HCEC 1CT (cell line): ENCODE measurements at regions not wholly inside any gene's neighbourhood (a gene's known extent, or its start where the extent isn't known, plus 50 kb on each side); places are given as distances from the start of the nearest gene placed in this dataset.

Experiments
- DNase-seq: peaks from one replicate; pipeline ENCODE4 v3.0.0-alpha.2; 2017

DNA sequence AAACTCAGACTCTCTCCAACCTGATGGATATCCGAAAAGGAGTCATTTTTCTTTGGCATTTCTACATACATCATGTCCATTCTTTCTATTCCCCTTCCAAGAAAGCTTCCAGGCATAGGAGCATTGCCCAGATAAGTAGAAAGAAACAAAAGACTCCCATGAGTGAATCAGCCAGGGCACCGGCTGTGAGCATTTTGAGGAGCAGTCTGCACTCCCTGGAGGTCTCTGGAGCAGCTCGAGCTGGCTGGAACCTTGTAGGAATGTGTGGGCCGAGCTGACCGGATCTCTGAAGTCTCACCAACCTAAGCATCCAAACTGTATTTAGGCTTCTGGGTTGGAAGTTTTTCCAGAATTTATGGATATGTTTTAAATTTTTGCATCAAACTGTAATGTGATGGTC, 161.4 kb upstream of the TRPC7 start:
- DNase-seq = no peak

DNA sequence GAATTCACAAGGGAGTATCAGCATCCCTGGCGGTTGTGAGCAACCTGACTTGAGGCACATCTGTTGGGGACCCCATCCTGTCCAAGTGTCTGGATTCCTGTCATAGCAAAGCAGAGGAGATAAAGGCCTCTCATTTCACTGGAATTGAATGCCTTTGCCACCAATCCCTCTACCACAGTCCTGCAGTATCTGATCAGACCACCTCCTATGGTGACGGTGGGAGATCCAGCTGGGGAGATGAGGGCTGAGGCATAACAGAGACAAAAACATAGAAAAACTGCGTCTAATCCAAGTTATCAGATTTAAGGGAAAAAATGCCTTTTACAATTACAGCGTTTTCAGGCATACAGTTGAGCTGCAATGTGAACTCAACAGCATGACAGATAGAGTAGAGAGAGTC, 160.7 kb upstream of the TRPC7 start:
- no peak for DNase-seq

DNA sequence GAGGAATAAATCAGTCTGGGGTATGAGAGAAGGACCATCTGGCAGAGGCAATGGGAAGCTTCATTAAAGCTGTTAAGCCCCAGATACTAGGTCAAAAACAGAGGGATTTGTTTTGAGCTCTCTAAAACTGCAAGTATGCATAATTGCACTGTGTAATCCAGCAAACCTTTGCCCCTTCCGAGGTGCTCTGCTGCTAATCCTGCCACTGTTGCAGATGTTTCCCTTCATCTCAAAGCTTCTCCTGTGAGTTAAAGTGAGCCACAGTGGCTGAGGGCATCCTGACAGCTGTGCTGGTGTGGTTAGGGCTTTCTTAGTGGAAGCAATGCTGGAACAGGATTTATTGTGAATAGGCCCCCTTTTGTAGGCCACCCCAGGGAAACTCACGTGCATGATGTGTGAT, 160.3 kb upstream of the TRPC7 start:
- DNase-seq = no peak

DNA sequence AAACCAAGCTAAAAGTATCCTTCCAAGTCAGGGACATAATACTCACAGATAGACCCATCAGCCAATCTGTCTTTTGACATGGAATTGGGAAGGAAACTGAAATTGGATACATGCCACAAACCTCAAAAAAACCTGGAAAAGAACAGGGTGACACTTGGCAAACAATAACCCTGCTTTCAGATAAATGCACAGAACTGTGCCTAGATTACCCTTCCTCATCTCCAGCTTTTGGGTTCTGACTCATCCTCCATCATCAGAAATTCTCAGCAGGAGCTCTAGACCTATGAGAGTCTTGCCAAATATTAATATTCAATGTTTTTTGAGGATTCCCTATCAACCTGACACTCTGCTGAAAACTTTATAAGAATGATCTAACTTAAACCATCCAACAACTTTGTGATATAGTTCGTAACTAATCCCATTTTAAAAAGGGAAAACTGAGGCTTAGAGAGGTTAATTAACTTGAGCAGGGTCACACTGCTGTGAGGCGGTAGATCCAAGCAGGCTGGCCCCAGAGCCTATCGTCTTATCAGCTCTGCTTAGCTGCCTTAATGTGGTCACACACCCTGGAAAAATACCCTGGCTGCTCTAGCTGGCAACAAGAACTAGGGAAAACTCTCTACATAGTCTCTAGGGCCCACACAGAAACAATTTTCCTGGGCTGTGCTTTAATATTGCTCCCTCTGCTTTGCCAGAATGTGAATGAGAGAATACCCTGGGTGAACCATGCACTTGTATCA, 157.0 kb upstream of the TRPC7 start:
- no peak for DNase-seq

DNA sequence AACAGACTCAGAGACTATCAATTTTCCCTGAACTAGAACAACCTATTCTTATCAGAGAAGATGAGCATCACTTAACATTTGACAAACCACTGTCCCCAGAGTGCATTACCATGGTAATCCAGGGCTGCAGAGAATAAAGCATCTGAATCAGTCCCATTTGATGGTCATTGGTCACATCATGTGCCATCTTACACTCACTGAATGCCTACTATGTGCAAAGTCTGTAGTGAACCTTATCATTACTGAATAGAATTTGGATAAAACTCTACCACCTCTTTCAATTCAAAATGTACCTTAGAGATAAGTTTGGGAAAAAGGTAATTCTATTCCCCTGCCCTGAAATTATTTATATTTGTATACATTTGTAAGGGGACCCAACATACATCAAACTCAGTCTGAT, 156.4 kb upstream of the TRPC7 start:
- DNase-seq = no peak

DNA sequence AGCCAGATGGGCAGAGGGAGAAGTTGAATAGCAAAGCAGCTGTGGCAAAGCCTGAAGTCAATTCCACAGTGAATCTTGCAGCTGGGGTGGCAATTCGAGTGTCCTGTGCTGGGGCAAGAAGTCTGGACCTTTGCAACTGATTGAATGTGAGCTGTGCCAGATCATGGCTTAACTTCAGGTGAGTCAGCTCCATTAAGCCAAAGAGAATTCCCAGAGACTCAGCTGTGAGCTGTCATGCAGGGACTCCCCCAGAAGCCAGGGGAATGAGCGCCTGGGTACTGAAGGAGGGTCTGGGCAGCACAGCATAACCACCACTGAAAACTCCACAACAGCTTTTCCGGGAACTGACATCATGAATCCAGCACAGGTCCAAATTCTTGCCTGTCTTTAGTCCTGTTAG, 153.5 kb upstream of the TRPC7 start:
- no peak for DNase-seq

DNA sequence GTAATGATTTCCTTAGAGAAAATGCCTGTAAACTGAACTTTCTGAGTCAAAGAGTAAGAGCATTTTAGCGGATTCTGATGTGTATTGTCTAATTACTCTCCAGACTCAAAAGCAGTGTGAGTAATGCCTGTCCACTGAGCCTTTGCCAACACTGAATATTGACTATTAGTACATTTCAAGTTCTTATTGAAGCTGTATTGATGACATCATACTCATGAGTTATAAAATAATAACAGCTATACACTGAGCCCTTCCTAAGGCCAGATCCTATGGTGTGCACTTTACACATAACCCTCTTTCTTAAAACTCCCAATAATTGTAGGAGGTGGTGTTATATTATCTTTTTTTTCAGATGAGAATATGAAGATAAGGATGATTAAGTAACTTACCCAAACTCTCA, 152.8 kb upstream of the TRPC7 start:
- DNase-seq = no peak

DNA sequence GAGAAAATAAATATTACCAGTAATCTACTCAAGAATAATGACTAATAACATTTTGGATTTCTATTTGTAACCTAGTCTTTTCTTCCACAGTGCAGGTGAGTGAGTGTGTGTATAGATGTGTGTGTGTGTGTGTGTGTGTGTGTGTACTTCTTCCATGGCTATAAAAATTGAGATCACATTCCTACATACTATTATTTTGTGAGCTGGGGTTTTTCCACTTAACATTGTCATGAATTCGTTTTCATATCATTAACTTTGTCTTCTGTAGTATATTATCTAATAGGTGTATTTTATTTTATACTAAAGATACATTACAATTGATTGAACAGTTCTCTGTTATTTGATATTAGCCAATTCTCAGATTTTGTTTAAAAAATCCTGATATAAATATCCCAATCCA, 152.4 kb upstream of the TRPC7 start:
- DNase-seq = no peak

DNA sequence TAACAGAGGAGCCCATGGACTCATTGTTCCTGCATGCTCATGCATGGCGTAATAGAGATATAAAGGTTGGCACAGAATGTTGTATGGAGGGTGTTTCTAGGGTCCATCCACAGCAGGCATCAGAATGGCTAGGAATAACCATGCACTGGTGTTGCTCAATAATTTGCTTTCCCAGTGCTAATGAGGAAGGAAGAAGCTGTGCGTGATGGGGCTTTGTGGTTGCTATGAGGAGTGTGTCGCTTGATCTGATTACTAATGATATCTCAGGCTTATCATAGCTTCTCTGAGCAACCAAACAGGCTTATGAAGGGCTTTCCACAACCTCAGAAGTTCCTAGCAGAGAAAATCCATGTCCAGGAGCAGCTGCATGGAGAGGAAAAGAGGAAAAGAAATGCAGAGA, 151.3 kb upstream of the TRPC7 start:
- no peak for DNase-seq

DNA sequence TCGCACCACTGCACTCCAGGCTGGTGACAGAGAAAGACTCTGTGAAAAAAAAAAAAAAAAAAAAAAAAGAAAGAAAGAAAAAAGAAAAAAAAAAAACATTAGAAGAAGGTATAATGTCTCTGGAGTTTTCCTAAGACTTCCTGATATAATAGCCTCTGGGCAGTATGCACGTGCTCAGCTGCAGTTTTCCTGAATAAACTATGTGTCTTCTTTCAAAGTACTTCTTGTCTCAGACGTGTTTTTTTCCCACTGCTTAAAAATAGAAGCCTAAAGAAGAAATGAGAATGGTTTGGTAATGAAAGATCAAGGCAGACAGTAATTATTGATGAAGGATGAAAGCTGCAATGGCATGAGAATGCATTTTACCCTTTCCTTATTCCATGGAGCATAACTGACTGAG, 148.1 kb upstream of the TRPC7 start:
- no peak for DNase-seq

DNA sequence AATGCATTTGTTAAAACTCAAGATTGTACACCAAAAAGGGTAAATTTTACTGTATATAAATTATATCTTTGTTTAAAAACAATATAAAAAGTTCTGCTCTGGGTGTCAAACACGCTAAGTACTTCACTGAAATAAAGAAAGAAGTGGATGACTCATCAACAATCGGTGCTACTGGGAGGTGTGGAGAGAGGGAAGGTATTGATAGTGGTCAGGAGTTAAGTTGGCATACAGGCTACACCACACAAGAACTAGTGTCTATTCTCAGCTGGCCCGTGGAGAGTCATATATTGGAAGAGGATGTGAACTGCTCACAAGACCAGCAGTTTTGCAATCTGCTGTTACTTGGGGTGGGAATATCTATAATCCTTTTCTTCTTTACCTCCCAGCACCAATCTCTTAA, 145.7 kb upstream of the TRPC7 start:
- DNase-seq = no peak

DNA sequence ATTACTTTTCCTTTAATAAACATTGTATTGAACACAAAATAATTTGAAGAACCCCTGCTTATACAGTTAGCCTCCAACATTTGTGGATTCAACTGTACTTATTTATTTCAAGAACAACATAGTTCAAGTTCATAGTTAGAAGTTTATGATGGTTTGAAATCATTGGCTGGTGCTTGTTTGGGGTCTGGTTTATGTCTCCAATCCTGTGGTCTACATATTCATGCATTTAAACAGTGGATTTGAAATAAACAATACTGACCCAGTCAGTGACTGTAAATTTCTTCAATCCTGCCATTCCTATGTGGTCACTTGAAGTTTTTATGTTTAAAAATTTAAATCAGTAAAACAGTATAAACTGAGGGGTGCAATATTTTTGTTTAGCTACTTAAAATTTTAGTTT, 145.1 kb upstream of the TRPC7 start:
- DNase-seq = no peak

DNA sequence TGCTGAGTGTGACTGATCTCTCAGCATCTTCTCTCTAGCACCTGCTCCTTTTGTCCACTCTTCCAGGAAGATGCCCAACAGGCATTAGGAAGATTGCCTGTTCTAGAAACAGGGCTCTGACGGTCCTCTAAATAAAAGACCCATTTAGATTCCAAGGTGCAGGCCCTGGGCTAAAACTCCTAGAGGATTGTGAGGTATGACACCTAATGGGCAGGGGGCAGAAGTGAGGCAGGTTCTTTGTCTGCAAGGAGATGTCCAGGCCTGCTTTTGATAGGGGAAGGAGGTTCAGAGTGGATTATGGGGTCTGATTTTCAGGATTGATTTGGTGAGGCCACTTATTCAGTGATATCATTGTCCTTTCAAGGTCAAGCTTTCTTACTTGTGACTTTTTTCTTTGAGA, 140.8 kb upstream of the TRPC7 start:
- DNase-seq = no peak

DNA sequence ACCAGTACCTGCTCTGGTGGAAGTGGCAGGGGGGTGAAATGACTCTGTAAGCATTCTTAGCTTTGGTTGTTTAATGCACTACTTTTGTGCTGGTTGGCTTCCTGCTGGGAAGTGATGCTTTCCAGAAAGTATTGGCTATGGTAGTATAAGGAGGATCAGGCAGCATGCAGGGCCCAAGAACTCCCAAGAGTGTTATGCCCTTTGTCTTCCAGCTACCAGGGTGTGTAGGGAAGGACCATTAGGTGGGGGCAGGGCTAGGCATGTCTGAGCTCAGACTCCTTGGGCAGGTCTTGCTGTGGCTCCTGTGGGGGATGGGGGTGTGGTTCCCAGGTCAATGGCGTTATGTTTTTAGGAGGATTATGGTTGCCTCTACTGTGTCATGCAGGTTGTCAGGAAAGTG, 135.8 kb upstream of the TRPC7 start:
- no peak for DNase-seq

DNA sequence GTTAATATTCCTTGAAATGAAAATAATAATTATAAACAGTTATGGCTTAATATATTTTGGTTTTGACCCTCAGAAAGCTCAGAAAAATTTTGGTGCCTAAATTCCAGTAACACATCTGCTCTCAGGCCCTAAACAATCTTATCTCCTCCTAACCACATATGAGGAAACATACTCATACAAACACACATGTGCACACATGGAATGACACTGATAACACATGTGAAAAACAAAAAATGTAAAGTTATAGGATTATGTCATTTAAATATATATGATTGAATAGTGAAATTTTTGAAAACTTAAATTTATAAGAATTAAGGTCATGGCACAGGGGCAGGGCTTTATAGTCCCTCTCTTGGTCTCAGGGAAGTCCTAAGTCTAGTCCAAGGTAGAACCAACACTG, 127.2 kb upstream of the TRPC7 start:
- DNase-seq = no peak

DNA sequence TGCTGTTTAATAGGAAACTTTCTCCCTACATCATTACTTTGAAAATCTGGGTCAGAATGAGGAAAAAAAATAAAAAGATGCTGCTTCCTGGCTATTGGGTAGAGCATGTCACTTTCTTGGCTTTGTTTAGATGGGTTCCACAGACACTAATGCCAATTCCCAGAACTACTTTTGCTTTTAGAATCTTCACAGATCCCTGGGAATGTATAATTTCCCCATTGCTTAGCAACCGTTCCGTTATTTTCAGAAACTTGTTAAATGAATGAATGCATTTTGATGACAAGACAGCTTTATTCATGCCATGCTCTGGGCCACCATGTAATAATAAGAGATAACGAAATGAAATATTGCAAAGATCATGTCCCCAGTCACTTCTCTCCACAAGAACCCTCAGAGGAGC, 126.5 kb upstream of the TRPC7 start:
- no peak for DNase-seq

DNA sequence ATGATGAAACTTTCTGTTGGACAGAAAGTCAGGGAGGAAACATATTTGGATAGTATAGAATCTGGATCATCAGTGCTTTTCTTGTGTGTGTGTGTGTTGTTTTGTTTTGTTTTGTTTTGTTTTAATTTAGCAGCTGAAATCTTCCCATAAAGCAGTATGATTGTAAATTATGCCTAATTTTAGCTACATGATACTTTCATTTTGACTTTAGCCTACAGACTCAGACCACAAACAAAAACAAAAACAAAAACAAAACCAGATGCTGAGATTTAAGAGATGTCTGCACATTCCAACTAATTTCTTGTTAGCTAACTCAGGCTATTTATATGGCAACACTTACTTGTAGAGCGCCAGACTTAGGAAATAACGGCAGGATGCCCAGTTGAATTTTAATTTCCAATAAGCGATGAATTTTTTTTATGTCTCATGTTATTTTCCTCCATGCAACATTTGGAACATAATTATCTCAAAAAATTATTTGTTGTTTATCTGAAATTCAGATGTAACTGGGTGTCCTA, 119.5 kb upstream of the TRPC7 start:
- no peak for DNase-seq

DNA sequence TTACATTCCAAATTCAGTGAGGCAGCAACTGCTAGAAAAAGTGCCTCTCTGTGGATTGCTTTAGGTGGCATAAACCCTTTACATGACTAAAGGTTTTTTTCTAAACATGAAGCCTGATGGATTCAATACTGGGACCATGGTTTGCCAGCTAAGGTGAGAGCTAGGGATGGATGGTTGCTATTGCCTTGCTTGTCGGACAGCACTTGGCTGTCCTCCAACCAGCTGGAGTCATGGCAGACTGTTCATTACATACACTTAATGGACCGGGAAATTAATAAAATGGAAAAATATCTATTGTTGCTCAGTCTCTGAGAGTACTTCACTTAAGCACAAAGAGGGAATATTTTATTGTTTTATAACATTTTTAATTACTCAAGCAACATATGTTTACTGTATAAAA, 116.9 kb upstream of the TRPC7 start:
- no peak for DNase-seq

DNA sequence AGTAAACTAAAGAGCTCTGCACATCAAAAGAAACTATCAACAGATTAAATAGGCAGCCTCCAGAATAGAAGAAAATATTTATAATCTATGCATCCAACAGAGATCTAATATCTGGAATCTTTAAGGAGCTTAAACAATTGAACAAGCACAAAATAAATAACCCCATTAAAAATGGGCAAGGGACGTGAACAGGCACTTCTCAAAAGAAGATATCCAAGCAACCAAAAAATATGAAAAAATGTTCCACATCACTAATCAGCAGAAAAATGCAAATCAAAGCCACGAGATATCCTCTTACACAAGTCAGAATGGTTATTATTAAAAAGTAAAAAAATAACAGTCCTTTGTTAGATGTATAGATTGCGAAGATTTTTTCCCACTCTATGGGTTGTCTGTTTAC, 109.1 kb upstream of the TRPC7 start:
- no peak for DNase-seq

DNA sequence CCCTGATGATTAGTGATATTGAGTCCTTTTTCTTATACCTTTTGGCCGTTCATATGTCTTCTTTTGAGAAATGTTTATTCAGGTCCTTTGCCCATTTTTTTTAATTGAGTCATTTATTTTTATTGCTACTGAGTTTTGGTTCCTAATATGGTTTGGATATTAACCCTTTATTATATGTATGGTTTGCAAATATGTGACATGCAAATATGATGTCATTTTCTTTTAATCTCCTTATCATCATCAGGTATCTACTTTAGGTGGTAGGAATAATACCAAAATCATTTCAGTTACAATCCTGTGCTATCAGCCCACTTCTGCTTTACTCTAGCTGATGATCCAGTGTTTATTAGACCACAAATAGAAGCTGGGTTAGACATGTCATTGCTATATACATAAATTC, 102.3 kb upstream of the TRPC7 start:
- no peak for DNase-seq

DNA sequence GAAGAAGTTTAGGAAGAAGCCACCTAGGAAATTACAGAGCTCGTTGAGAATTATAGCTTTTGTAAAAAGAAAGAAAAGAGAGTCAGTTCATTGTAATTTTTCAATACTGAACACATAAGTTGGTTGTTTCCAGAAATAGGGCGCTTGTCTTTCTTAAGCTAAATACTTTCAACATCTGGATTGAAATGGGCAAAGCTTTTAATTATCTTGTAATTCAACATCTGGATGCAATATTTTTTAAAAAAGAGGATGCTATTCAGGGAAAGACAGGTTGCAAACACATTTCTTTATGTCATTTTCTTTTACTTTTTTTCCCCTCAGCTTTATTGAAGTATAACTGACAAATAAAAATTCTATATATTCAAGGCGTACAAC, 100.7 kb upstream of the TRPC7 start:
- no peak for DNase-seq

DNA sequence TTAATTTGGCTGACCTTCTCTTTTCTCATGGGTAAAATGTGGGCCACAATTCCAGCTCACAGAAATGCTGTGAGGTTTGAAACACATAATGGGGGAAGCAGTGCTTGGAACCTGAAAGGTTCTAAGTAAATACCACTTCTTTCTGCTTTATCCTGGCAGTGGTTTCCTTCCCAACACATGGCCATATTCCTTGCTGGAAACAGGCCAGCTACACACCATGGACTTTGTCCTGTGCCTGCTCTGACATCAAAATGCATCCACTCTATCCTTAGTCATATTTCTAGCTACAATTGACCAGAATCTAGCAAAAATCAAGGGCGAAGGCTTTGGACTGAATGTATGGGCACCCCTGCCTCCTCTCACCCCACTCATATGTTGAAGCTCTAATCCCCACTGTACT, 93.1 kb upstream of the TRPC7 start:
- DNase-seq = no peak

DNA sequence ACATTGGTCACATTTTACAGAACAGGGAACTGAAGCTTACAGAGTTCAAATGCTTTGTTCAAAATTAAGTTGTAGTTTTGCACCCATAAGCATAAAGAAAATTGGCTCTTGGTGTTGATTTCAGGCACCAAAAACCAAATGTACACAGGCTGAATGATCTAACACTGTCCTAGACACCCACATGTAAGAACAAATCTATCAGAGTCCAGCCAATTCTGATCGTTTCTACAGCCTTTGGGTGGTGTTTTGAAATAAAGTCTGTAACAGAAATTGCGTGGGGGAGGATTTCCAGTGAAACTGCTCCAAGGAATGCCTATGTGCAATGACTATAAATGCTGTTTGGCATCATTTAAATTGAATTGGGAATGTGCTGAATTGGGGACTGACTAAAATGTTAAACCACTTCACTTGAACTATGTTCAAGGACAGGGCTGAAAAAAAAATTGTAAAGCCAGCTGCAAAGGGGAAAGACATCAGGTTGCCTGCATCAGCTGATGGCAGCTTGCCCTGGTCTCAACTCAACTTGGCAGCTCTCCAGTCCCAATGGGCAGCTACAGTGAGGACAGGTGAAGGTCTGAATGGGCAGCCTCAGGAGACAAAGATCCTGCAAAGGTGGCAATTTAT, 92.2 kb upstream of the TRPC7 start:
- DNase-seq = no peak

DNA sequence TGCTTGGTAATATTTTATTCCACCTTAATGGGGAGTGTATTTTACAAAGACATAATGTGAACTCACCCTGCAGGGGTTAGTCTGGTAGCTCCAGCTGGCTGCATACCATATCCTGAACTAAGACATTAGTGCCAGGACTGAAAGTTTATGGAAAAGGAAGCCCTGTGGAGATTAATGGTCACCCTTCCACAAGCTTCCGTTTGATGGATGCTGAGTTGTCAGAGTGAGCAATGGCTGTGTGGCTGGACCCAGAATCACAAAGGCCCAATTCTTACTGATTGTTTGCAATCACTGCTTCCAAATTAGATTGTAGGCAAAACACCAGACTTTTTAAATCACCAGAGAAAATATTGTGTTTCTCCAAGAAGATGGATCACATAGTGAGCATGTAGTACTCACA, 90.1 kb upstream of the TRPC7 start:
- no peak for DNase-seq
